ENCODE measurements at regions not wholly inside any gene's neighbourhood (a gene's known extent, or its start where the extent isn't known, plus 50 kb on each side); places are given as distances from the start of the nearest gene placed in this dataset.

DNA sequence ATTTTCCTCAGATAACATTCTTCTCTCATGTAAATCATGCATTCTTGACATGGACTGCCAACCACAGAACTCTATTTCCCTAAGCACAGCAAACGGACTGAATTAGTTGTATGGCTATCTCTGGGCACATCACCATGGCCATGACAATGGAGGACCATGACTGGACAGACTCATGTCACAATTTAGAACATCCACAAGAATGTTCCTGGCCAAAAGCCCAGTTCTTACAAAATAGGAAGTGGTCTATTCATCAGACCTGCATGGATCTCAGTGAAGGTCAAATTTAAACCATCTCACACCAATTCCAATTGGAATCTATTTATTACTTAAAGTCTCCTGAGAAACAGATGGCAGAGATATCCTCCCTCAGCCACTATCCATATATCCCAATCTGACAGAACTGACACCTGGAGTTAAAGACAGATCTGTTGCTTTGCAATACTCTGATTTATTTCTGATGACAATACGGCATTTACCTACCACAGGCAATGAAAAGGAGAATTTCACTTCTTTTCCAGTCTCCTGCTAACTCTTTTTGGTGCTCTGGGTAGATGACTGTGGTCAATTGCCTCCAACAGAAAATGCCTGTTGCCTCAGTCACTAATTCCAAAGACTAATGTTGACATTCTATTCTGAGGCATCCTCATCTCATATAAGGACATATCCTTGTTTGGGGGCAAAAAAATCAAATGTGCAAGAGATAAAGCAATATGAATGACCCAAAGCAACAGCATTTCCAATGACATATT lies 254.8 kb downstream of the HTR7 start:
- DNase-seq (ENCODE audit: low read depth): peak; percentile 6

DNA sequence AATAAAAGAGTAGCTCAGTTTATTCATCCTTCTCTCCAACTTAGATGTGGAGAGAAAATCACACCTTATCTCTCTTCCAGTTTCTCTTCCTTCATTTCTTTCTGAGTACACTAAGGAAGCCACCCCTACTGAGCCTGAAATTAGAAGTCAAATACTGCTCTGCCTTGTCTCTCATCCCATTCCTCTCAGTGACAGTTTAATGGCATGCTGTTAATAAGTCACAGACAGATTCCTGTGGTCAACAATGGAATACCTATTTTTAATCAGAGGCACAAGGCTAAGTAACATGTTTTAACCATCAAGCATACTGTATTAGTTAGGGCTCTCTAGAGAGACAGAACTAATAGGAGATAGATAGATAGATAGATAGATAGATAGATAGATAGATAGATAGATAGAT lies 253.2 kb downstream of the HTR7 start:
- no peak for DNase-seq (ENCODE audit: low read depth)

DNA sequence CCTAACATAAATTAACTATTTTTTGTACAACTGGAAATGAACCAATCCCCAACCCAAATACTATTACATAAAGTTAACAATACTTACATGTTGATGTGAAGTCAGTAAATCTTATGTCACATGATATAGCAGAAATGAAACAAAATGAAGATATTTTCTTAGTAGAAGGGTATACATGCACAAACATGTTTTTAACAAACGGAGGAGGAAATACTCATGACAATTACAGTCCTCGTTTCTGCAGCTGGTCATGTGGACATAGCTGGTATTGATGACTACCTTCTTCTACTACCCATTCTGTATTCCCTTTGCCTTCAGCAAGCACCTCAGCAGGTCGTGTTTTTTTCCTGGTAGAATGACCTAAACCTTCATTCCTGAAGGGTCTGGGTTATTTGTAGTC lies 252.3 kb downstream of the HTR7 start:
- no peak for DNase-seq (ENCODE audit: low read depth)

DNA sequence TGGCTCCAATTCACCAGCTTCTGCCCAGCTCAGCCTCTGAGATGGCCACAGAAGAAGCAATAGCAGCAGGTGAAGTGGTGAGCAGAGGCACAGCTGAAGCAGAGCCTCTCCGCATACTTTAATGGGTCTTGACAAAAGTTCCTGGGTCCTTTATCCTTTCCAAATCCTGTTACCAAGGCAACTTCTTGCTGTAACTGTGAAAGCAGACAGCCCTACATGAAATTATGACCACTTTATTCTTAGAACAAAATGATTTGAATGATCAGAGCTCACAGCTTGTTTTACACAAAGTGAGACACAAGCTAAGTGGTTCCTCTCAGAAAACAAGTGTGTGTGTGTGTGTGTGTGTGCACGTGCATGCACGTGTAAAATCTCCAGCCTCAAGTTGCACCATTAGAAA lies 245.6 kb downstream of the HTR7 start:
- DNase-seq (ENCODE audit: low read depth): no peak

DNA sequence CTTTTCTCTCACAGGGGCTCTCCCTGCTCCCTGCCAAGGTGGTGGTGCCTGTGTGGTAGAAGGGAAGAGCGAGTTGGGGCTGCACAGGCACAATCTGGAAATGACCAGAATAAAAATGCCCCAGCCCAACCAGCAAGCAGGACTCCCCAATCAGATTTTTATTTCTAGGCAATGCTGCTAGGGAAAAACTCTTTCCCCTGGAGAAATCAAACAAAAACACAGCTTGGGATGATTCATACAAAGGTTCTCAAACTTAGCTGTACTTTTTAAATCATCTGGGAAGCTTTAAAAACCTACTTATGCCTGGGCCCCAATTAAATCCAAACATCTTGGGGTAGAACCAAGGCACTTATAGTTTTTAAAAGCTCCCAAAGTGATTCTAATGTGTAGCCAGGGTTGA lies 243.2 kb downstream of the HTR7 start:
- DNase-seq (ENCODE audit: low read depth): no peak

DNA sequence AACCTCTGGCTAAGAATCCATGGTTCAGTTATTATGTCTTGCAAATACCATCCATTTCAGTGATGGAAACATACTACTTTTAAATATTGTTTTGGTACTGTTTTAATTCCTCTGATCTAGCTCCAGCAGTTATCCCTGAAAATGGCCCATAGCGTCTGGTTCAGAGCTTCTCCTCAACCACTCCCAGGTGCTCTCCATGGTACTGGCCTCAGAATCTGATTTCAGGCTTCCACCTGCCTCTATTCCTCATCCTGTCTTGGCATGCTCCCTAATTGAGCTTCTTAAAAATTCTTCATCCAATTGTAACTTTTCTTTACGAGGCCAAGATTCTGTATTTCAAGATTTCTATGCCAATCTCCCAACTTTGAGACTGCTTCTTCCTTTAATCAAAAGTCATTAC lies 236.3 kb downstream of the HTR7 start:
- no peak for DNase-seq (ENCODE audit: low read depth)

DNA sequence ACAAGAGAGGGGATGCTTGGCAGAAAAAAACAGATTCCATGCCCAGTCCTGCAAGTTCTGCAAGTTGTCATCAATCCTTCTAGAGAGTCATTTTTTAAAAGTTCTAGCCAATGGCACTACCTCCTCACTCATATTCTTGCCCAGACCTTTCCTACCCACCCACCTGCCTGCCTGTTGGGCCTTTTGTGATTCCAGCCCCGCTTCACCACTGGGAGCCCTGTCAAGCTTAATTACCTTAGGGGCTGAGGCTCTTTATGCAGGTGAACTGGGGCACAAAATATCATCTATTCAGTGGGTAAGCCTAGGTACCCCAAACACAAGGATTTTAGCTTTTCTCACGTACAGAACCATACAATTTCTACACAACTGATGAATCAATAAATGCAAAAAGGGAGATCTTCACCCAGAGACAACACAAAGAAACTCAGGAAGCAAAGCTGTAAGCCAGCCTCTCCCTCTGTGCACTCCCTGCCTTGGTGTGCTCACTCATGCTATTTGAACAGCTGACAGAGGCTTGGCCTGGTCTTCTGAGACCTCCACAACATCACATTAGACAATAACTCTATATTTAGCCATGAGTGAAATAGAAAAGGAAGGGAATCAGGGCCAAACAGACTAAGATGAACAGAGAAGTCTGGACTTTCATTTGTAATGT lies 222.6 kb downstream of the HTR7 start:
- no peak for DNase-seq (ENCODE audit: low read depth)

DNA sequence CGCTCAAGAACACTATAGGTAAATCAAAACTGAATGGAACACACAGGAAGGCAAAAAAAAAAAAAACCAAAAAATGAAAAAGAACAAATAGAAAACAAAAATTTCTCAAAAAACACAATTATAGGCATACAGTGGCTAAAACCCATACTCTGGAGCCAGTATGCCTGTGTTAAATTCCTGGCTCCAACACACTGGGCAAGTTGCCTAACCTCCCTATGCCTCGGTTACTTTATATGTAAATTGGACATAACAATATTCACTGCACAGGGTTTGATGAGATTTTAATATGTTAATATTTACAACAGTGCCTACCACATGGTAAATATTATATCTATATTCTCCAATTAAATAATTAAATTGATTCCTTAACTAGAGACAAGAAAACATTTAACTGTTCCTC lies 217.1 kb downstream of the HTR7 start:
- no peak for DNase-seq (ENCODE audit: low read depth)

DNA sequence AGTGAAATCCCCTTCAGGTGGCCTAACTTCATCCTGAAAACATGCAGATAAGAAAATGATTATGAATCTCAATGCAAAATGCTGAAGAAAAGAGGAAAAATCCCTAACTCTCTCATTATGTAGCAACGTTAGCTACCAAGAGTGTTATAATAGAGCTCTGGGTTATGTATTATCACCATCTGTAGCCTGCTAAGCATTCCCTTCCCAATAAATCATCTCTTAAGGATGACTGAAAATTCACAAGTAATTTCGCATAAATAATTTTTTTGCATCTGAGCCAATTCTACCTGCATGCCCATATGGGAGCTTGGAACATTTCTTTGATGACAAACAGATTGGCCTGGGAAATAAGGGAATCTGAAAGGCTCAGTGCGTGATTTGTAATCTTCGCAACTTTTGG lies 216.1 kb downstream of the HTR7 start:
- no peak for DNase-seq (ENCODE audit: low read depth)

DNA sequence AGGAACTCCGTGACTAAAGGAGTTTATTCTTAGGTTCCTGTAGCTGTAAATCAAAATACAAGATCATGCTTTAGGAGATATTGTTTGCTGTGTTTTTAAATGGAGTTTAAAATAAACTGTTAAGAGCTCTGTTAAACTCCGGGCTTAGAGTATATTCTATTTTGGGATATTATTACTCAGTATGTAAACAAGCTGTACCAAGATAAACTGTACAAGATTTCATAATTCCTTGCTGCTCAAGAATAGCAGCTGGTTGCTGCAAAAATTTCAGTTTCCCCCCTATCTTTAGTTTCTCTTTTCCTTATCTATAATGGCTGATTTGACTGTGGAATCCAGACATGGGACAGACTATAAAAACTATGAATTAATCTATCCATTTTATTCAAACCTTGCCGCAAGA lies 215.7 kb downstream of the HTR7 start:
- DNase-seq (ENCODE audit: low read depth): no peak

DNA sequence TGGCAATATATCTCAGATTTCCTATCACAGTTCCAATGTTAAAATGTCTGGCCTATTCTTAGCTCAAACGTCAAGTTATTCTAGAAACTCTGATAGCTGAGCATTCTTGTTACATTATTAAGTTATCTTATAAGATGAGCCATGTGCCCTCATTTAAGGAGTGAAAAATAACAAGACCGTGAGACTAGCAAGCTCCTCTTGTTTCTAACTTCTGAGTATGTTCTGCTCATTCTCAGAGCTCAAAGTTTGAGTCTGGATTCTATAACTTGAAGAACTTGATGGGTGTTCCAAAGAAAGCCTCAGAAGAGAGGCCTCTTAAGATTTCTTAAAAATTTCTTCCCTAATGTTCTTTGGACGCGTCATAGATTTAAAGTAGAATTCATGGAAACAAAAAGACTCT lies 215.2 kb downstream of the HTR7 start:
- DNase-seq (ENCODE audit: low read depth): no peak

DNA sequence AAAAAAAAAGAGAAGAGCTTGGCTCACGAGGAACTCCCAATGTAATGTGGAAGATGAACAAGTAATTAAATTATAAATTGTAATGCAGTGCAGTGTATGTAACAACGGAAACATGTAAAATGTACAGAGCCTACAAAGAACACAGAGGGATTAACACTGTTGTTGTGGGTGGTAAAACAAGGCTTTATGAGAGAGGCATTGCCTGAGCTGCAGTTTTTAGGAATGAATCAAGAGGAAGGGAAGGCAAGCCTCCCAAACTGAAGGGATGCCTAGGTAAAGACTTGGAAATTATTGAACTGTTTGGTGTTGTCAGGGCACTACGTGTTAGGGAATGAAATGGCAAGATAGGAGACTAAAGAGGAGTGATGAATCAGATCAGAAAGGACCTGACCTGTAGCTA lies 213.7 kb downstream of the HTR7 start:
- DNase-seq (ENCODE audit: low read depth): peak; percentile 1

DNA sequence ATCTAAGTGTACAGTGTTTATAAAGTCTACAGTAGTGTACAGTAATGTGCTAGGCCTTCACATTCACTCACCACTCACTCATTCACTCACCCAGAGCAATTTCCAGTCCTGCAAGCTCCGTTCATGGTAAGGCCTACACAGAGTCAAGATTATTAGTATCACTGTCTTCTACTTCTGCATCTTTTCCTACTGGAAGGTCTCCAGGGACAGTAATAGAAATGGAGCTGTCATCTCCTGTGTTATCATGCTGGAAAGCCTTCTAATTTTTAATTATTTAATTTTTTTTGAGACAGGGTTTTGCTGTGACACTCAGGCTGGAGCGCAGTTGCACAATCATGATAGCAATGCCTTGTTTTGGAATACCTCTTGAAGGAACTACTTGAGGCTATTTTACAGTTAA lies 207.0 kb downstream of the HTR7 start:
- DNase-seq (ENCODE audit: low read depth): no peak

DNA sequence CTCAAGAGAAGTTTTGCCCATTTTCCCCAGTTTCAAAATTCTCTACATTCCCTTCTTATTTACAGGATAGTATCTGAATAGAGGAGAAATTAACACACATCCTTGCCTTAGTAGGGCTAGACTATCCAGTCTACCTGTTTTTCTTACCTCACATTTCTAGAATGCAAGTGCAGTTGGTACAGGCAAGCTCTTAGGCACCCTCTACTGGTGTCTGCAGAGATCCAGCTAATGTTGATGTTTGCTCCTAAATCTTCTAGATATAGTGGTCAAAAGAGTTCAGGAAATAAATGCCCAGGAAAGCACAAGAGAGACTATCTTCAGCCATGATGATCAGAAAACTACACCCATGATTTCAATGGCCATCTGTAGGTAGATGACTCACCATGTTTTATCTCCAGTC lies 205.3 kb downstream of the HTR7 start:
- no peak for DNase-seq (ENCODE audit: low read depth)

DNA sequence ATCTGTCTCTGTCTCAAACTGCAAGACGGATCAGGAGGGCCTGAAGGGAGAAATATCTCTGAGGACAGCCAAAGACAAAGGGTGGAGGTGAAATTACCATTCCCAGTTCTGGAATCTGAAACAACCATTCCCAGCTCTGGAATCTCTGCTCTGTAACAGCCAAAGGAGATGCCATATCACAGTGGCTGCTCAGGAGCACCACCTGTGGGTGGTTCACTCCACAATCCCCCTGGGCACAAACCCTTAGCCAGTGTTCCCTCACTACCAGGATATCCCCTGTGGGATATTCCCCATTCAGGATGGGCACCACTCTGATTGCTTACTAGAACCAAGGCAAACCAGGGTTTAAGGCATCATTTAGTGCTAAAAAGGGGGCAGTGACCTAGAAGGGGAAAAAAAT lies 199.0 kb downstream of the HTR7 start:
- no peak for DNase-seq (ENCODE audit: low read depth)

DNA sequence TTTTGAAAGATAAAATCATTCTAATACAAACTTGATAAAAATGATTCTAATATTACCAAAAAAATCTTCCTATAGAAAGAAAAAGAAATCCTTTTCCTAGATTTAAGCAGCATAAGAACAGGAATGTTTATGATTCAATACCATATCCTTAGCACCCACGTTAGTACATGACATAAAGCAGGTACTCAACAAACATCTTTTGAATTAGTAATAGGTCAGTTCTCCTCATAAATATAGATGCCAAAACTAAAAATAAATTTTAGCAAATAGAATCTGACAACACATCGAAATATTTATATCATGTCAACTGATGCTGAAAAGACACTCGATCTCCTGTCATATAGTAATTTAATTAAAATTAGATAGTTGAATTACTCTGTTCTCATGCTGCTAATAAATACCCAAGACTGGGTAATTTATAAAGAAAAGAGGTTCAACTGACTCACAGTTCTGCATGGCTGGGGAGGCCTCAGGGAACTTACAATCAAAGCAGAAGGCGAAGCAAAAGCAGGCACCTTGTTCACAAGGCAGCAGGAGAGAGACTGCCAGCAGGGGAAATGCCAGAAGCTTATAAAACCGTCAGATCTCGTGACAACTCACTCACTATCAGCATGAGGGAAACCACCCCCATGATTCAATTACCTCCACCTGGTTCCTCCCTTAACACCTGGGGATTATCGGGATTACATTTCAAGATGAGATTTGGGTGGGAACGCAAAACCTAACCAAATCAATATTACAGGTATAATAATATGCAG lies 191.8 kb downstream of the HTR7 start:
- DNase-seq (ENCODE audit: low read depth): no peak

DNA sequence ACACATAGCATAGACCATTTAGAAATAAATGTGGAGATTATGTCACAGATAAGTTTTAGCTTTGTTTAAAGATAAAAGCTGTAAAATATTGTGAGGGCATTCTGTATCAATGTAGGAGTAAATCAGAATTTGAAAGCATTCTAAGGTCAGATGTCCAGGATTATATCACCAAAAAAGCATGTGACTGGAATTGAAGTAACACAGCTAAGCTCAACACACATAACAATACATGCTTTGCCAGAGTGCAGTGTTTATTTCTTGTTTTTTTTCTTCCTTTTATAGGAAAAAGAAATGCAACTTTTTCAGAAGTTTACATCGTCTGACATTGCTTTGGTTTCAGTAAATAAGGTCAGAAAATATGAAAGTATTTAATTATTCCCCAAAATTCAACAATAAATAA lies 183.4 kb downstream of the HTR7 start:
- DNase-seq (ENCODE audit: low read depth): no peak

DNA sequence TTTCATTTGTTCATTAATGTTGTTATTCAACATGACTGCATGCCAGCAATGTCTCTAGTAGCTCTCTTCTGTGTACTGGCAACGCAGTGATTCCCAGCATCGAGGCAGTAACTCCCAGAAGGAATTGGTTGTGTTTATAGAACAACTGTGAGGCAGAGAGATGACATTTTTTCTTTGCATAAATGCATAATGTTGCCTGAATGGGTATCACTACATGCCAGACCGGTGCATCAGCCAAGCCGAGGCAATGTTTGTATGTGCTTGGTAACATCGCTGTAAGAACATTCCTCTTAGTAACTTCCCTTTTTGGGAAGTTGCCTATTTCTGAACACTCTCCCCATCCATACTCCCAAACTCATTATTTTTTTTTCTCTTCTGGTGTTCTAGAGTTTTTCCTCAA lies 182.9 kb downstream of the HTR7 start:
- DNase-seq (ENCODE audit: low read depth): peak; percentile 53

DNA sequence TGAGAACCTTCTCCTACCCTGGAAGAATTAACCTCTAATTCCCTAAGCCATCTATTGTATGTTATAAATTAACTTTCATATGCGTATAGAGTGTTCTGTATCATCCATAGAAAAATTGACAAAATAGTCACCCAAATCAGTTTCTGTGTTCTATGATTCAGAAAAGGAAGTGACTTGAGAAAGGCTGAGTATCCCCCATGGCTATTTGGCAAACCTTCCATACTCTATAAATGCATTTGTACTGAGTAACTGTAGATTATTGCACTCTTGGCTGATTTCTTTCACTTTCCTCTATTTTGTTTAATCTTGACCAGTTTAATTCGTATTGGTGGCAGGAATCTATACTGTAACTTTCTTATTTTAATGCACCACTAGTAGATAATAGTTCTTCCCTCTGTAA lies 182.2 kb downstream of the HTR7 start:
- peak; percentile 3 for DNase-seq (ENCODE audit: low read depth)

Data from GM04503 (cell line).